Natural killer cell (primary cell): ENCODE measurements at regions not wholly inside any gene's neighbourhood (a gene's known extent, or its start where the extent isn't known, plus 50 kb on each side); places are given as distances from the start of the nearest gene placed in this dataset.
A peak's percentile ranks its signal among the peaks of the same experiment; 100 is the strongest.

ENCODE experiments used
- ATAC-seq, 3 donors: fragments of 150-1000 bp in 2 of 3; fragments of 200-7000 bp in 1 of 3; cut with Tn5 transposase; 1 replicate in 1 of 3; 2 replicates in 2 of 3; pipeline ENCODE4 v1.10.0; 2021; ENCODE audit warnings: mild to moderate bottlenecking in 2 of 3, moderate library complexity in 2 of 3
- DNase-seq, 2 donors: peaks; one replicate each; pipeline versions ENCODE4 v3.0.0 to v3.0.0-alpha.2; 2013 to 2021; ENCODE audit warnings: mixed read lengths in 1 of 2
- H3K27ac ChIP-seq: one replicate; pipeline ENCODE4 v1.5.1; 2013; ENCODE audit warnings: mild to moderate bottlenecking, low read length
- H3K27me3 ChIP-seq: one replicate; pipeline ENCODE4 v1.6.1; 2013; ENCODE audit warnings: low read length; ENCODE audit not compliant: control insufficient read depth, insufficient read depth
- H3K36me3 ChIP-seq: one replicate; pipeline ENCODE4 v1.6.1; 2013; ENCODE audit warnings: low read length; ENCODE audit not compliant: control insufficient read depth, insufficient read depth
- H3K4me1 ChIP-seq: one replicate; pipeline ENCODE4 v1.6.1; 2013; ENCODE audit warnings: low read length; ENCODE audit not compliant: control insufficient read depth, insufficient read depth
- H3K4me3 ChIP-seq: one replicate; pipeline ENCODE4 v1.5.1; 2013; ENCODE audit warnings: low read length
- H3K9me3 ChIP-seq: one replicate; pipeline ENCODE4 v1.6.1; 2013; ENCODE audit warnings: low read length; ENCODE audit not compliant: control insufficient read depth, insufficient read depth
- H3K27ac Mint-ChIP-seq, 2 donors: one replicate each; pipeline ENCODE4 v1.8.0; 2022; ENCODE audit warnings: mild to moderate bottlenecking in 2 of 2, mixed read lengths in 2 of 2, moderate library complexity in 1 of 2
- H3K27me3 Mint-ChIP-seq, 2 donors: one replicate each; pipeline ENCODE4 v1.8.0; 2022; ENCODE audit warnings: low read depth in 2 of 2, mixed read lengths in 2 of 2
- H3K36me3 Mint-ChIP-seq: one replicate; pipeline ENCODE4 v1.8.0; 2022; ENCODE audit warnings: mixed read lengths
- H3K4me1 Mint-ChIP-seq, 2 donors: one replicate each; pipeline ENCODE4 v1.8.0; 2022; ENCODE audit warnings: mixed read lengths in 2 of 2
- H3K4me3 Mint-ChIP-seq: one replicate; pipeline ENCODE4 v1.8.0; 2022; ENCODE audit warnings: mild to moderate bottlenecking, moderate library complexity, mixed read lengths
- H3K9me3 Mint-ChIP-seq, 2 donors: one replicate each; pipeline ENCODE4 v1.8.0; 2022; ENCODE audit warnings: mixed read lengths in 2 of 2
- CTCF ChIP-seq: fragments of 200-600 bp; IDR thresholded peaks from one replicate; pipeline ENCODE4 v1.8.0; 2022; ENCODE audit warnings: antibody characterized with exemption
- WGBS: methylation state at CpG from one replicate; pipeline ENCODE4 v1.1.7; 2013; ENCODE audit warnings: missing lambda C conversion rate; ENCODE audit not compliant: insufficient coverage; 5-methylcytosine and 5-hydroxymethylcytosine counted together
- intact Hi-C: fragments of 100-400 bp; cut with micrococcal nuclease; formaldehyde crosslinking; loops from one replicate; pipeline ENCODE4 v1.14.2; 2022

- H3K27ac ChIP-seq = no peak overlapping the region
- H3K4me1 ChIP-seq = no peaks in the 10 kb centered on the region
- Mint-ChIP-seq H3K27me3 (peaks cover 22 to 47% of the 10 kb centered on the region in 2 donors), H3K4me1 (no peaks in the 10 kb centered on the region), H3K4me3 (no peak overlapping the region), H3K36me3 (no peaks in the 10 kb centered on the region), H3K9me3 (no peaks in the 10 kb centered on the region), H3K27ac (no peak overlapping the region)
- no peaks in the 10 kb centered on the region for H3K36me3 ChIP-seq
- peak in 1 of 2 donors; percentile 5 for DNase-seq
- intact Hi-C loops = no loop called here
- H3K4me3 ChIP-seq = no peak overlapping the region
- 88% methylated on average over 1 of the region's 1 CpG for WGBS
- no peak for TF ChIP-seq CTCF
- no peak for ATAC-seq
- H3K9me3 ChIP-seq = no peaks in the 10 kb centered on the region
- H3K27me3 ChIP-seq = peaks cover 3% of the 10 kb centered on the region
Measured at GRCh38 chr1:166785987-166786386, 53.3 kb upstream of the POGK start.

GRCh38 chr1:166789286-166789685 lies 50.0 kb upstream of the POGK start:
- DNase-seq (no peak), ATAC-seq (no peak)
- Histone ChIP-seq H3K9me3 (no peaks in the 10 kb centered on the region), H3K4me3 (no peak overlapping the region), H3K27ac (no peak overlapping the region), H3K36me3 (no peaks in the 10 kb centered on the region), H3K4me1 (no peaks in the 10 kb centered on the region), H3K27me3 (peaks cover 5% of the 10 kb centered on the region)
- no peak overlapping the region for H3K27ac Mint-ChIP-seq
- TF ChIP-seq CTCF = no peak
- no peaks in the 10 kb centered on the region for H3K9me3 Mint-ChIP-seq
- H3K4me3 Mint-ChIP-seq = no peak overlapping the region
- no peaks in the 10 kb centered on the region for H3K4me1 Mint-ChIP-seq
- H3K36me3 Mint-ChIP-seq = no peaks in the 10 kb centered on the region
- WGBS = 89% methylated on average over 3 of the region's 3 CpGs
- peaks cover 14 to 45% of the 10 kb centered on the region in 2 donors for H3K27me3 Mint-ChIP-seq
- intact Hi-C loops = no loop called here
